Ishikawa (cell line): ENCODE measurements at regions not wholly inside any gene's neighbourhood (a gene's known extent, or its start where the extent isn't known, plus 50 kb on each side); places are given as distances from the start of the nearest gene placed in this dataset.

Experiments
- CEBPB ChIP-seq: IDR thresholded peaks from 2 replicates; pipeline ENCODE4 v1.6.1; 2012
- CREB1 ChIP-seq: IDR thresholded peaks from 2 replicates; pipeline ENCODE4 v1.6.1; 2012; ENCODE audit warnings: low read depth
- EGR1 ChIP-seq: IDR thresholded peaks from 2 replicates; pipeline ENCODE4 v1.6.1; 2012
- EP300 ChIP-seq: IDR thresholded peaks from 2 replicates; pipeline ENCODE4 v1.6.1; 2012; ENCODE audit warnings: borderline replicate concordance
- FOXM1 ChIP-seq: IDR thresholded peaks from 2 replicates; pipeline ENCODE4 v1.6.1; 2012; ENCODE audit warnings: low read depth, borderline replicate concordance
- MAX ChIP-seq: IDR thresholded peaks from 2 replicates; pipeline ENCODE4 v1.6.1; 2012
- NFIC ChIP-seq: IDR thresholded peaks from 2 replicates; pipeline ENCODE4 v1.6.1; 2012
- RAD21 ChIP-seq: IDR thresholded peaks from 2 replicates; pipeline ENCODE4 v1.6.1; 2012; ENCODE audit warnings: low read depth
- REST ChIP-seq: IDR thresholded peaks from 2 replicates; pipeline ENCODE4 v1.6.1; 2012; ENCODE audit warnings: low read depth, mild to moderate bottlenecking
- TAF1 ChIP-seq: IDR thresholded peaks from 2 replicates; pipeline ENCODE4 v1.6.1; 2012; ENCODE audit warnings: low read depth, mild to moderate bottlenecking
- TCF12 ChIP-seq: IDR thresholded peaks from 2 replicates; pipeline ENCODE4 v1.6.1; 2012; ENCODE audit warnings: low read depth
- TEAD4 ChIP-seq: IDR thresholded peaks from 2 replicates; pipeline ENCODE4 v1.6.1; 2012
- YY1 ChIP-seq: IDR thresholded peaks from 2 replicates; pipeline ENCODE4 v1.6.1; 2012; ENCODE audit warnings: low read depth
- ZBTB7A ChIP-seq: IDR thresholded peaks from 2 replicates; pipeline ENCODE4 v1.6.1; 2012; ENCODE audit warnings: low read depth
- TF ChIP-seq, protein P1 (sequence below): IDR thresholded peaks from 2 replicates; pipeline ENCODE4 v1.6.1; 2012

DNA sequence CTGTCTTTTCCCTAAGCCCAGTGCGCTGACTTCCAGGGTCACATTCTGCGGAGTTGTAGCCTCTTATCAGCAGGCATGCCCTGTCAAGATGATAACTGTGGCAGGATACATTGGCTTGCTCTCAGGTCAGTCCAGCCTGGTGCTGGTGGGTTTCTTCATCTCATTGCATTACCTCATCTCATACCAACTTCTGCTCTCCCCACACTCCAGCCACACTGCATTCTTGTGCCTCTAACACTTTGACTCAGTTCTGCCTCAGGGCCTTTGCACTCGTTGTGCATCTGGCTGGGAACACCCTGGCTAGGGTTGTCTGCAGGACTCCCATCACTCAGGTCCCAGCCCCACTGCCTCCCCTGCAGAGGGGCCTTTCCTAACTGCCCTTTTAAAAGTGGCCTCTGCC is 110.3 kb upstream of the BACH2 start:
- TF ChIP-seq YY1 (no peak), TAF1 (no peak), NFIC (no peak), EGR1 (no peak), TEAD4 (no peak), CEBPB (no peak), FOXM1 (no peak), ZBTB7A (no peak), EP300 (no peak), REST (no peak), RAD21 (no peak), MAX (no peak), CREB1 (no peak), TCF12 (no peak)
- TF ChIP-seq, protein P1, sequence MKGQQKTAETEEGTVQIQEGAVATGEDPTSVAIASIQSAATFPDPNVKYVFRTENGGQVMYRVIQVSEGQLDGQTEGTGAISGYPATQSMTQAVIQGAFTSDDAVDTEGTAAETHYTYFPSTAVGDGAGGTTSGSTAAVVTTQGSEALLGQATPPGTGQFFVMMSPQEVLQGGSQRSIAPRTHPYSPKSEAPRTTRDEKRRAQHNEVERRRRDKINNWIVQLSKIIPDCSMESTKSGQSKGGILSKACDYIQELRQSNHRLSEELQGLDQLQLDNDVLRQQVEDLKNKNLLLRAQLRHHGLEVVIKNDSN = no peak

- TF ChIP-seq EP300 (no peak), TAF1 (no peak), NFIC (no peak), REST (no peak), YY1 (no peak), EGR1 (no peak), CREB1 (no peak), TEAD4 (no peak), TCF12 (no peak), MAX (no peak), RAD21 (no peak), ZBTB7A (no peak)
- TF ChIP-seq, protein P1 = no peak
Observed at GRCh38 chr6:90406142-90406794, 109.6 kb upstream of the BACH2 start.

DNA sequence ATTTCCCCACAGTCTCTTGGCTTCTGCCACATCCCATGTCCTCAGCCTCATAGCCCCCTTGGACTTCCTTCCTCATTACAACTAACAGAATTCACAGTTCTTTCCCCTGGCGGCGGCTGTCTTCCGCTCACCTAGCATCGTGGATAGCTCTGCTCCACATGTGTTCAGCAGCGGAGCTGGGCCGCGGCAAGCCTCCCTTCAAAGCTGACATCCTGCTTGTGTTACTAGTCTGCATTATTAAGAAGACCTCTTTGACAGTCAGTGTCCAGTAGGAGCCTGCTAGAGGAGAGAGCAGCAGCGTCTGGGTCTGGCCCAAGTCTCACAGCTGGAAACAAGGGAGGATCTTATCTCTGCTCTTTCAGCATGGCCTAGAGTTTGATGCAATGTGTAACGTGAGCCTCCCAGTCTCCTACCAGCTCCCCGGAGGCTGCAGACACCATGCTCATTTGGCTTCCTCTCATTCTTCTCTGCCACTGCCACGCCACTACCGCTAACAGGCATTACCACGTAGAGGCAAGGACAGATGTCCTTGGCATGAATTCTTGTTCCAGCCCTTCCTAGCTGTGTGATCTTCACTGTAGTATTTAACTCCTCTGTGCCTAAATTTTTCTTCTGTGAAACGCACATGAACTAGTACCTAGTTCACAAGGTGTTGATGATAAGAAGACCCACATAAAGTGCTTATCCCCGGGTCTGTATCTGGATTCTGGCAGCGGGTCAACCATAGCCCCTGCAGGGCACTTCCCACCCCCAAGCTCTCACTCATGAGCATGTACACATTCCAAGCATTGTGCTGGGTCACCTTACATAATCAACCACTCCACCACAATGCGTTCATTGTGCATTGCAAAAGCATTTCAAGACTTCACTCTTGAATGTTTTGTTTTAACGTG is 107.1 kb upstream of the BACH2 start:
- TF ChIP-seq, protein P1 = no peak
- TF ChIP-seq FOXM1 = no peak
- TF ChIP-seq NFIC = peak; percentile 20; the same call in 1 of the 2 replicates
- TF ChIP-seq EGR1 = no peak
- TF ChIP-seq EP300 = peak; percentile 53
- TF ChIP-seq YY1 = no peak
- TF ChIP-seq CEBPB = peak; percentile 81
- TF ChIP-seq REST = no peak
- TF ChIP-seq ZBTB7A = no peak
- TF ChIP-seq CREB1 = no peak
- TF ChIP-seq TAF1 = no peak
- peak; percentile 14; the same call in 1 of the 2 replicates for TF ChIP-seq MAX
- peak; percentile 43; the same call in 1 of the 2 replicates for TF ChIP-seq TCF12
- no peak for TF ChIP-seq RAD21
- TF ChIP-seq TEAD4 = peak; percentile 97
